ENCODE measurements at regions not wholly inside any gene's neighbourhood (a gene's known extent, or its start where the extent isn't known, plus 50 kb on each side); places are given as distances from the start of the nearest gene placed in this dataset.

- no peak for DNase-seq (ENCODE audit: low spot score in 2 of 2)
- Histone ChIP-seq H3K36me3 (no peaks in the 10 kb centered on the region), H3K27me3 (no peaks in the 10 kb centered on the region), H3K4me1 (no peaks in the 10 kb centered on the region), H3K4me3 (no peak overlapping the region), H3K27ac (no peak overlapping the region), H3K9me3 (no peaks in the 10 kb centered on the region)
- TF ChIP-seq, protein P1, sequence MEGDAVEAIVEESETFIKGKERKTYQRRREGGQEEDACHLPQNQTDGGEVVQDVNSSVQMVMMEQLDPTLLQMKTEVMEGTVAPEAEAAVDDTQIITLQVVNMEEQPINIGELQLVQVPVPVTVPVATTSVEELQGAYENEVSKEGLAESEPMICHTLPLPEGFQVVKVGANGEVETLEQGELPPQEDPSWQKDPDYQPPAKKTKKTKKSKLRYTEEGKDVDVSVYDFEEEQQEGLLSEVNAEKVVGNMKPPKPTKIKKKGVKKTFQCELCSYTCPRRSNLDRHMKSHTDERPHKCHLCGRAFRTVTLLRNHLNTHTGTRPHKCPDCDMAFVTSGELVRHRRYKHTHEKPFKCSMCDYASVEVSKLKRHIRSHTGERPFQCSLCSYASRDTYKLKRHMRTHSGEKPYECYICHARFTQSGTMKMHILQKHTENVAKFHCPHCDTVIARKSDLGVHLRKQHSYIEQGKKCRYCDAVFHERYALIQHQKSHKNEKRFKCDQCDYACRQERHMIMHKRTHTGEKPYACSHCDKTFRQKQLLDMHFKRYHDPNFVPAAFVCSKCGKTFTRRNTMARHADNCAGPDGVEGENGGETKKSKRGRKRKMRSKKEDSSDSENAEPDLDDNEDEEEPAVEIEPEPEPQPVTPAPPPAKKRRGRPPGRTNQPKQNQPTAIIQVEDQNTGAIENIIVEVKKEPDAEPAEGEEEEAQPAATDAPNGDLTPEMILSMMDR (IDR thresholded peaks at IDR 0.05) = no peak
- intact Hi-C loops (cut with DNase I) = no loop called here
These were observed 164.3 kb upstream of the FHL2 start for GRCh38 chr2:105563000-105563719.

DNA sequence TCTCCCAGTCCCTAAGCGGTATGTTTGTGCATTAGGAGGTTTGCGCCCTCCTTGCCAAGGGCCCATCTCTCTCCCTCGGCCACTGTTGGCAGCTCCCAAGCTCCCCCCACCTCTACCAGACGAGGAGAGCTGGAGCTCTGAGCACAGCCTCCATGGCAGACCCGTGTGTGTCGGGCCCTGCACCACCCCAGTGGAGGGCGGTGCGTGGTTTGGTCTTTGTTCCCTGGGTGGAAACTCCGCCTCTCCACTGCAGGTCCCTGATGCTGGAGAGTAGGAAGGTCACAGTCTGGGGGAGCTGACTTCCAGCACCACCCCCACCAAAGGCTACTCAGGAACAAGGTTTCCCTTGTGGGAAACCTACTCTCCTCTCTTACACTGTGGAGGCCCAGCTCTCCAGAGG is 162.6 kb upstream of the FHL2 start:
- intact Hi-C loops (cut with DNase I) = no loop called here
- H3K27me3 ChIP-seq = no peaks in the 10 kb centered on the region
- no peak overlapping the region for H3K4me3 ChIP-seq
- H3K27ac ChIP-seq = no peak overlapping the region
- no peaks in the 10 kb centered on the region for H3K36me3 ChIP-seq
- TF ChIP-seq, protein P1 (IDR thresholded peaks at IDR 0.05) = no peak
- H3K9me3 ChIP-seq = no peaks in the 10 kb centered on the region
- DNase-seq (ENCODE audit: low spot score in 2 of 2) = no peak
- no peaks in the 10 kb centered on the region for H3K4me1 ChIP-seq

DNA sequence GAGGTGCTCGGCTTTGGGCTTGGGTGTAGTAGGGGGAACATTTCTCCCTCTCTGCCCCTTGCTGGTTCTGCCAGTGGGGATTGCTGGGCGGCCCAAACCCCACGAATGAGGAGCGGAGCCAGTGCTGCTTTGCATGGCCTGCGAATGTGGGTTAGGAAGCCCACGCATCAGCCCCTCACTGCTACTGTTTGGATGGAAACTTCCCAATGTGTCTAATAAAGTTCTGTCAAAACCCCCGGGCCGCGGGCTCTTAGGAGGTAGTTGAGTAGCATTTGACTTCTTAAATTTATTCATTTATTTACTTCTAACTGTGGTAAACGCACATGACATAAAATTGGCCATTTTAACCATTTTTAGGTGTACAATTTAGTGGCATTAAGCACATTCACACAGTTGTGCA is 161.3 kb upstream of the FHL2 start:
- intact Hi-C loops (cut with DNase I) = no loop called here
- Histone ChIP-seq H3K27me3 (no peaks in the 10 kb centered on the region), H3K4me1 (no peaks in the 10 kb centered on the region), H3K27ac (no peak overlapping the region), H3K9me3 (no peaks in the 10 kb centered on the region), H3K36me3 (no peaks in the 10 kb centered on the region), H3K4me3 (no peak overlapping the region)
- peak in 1 of 2 donors; percentile 16 for DNase-seq (ENCODE audit: low spot score in 2 of 2)
- TF ChIP-seq, protein P1 (IDR thresholded peaks at IDR 0.05) = no peak

DNA sequence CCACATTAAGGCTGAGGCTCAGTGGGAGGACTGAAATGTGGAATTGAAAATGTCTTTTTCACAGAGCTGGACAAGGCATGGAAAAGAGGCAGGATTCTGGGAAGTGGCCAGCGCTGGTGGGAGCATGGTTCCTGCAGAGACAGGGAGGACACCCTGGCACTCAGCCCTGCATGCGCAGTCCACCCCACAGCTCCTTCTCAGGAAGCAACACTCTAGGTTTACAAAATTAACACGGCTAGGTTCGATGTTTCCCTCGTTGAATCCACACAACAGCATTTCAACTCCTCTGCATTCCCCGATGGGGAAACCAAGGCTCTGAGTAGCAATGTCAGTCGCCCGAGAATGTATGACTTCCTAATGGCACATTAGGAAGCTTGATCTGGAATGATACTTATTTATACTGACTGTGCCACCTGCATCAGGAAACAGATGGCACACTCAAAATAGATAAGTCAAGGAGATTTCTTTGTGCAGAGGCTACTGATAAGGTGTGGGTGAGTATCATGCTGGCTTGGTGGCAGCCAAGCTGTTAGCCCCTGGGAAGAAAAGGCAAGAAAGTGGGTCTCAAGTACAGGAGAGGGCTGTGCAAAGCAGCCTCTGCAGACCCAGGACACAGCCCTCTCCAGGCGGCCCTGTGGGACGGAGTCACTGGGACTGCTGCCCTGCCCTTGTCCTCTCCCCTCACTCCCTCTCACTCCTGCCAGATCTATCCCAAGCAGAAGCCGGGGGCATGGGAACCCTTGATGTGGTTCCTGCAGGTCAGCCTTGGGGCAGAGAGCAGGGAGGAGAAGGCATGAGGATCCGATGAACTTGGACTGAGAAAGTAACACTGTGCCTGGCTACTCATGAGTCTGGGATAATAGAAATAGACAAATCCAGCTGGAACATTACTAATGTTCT is 158.4 kb upstream of the FHL2 start:
- Histone ChIP-seq H3K4me1 (no peaks in the 10 kb centered on the region), H3K27ac (no peak overlapping the region), H3K4me3 (no peak overlapping the region), H3K9me3 (no peaks in the 10 kb centered on the region), H3K27me3 (no peaks in the 10 kb centered on the region), H3K36me3 (no peaks in the 10 kb centered on the region)
- peak in 1 of 2 donors; percentile 38 for DNase-seq (ENCODE audit: low spot score in 2 of 2)
- intact Hi-C loops (cut with DNase I) = no loop called here
- TF ChIP-seq, protein P1 (IDR thresholded peaks at IDR 0.05) = no peak

DNA sequence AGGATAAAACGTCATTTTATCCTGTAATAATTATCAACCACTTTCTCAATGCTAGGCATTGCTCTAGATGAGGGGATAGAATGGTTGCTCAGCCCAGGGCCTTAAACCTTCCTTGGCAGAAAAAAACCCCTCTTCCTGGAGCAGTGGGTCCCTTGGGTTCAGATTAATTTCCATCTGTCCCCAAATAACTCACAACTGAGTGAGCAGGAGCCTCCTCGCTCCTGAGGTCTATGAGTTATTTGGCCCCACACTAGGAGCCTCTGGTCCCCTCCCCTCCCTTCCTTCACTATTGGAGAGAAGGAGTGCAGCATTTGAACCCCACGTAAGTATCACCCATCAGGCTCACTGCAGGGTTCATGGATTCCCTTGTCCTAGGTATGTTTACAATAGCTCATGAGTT is 157.5 kb upstream of the FHL2 start:
- no peak overlapping the region for H3K27ac ChIP-seq
- no peaks in the 10 kb centered on the region for H3K9me3 ChIP-seq
- no peak overlapping the region for H3K4me3 ChIP-seq
- no peaks in the 10 kb centered on the region for H3K36me3 ChIP-seq
- H3K27me3 ChIP-seq = no peaks in the 10 kb centered on the region
- intact Hi-C loops (cut with DNase I) = no loop called here
- no peaks in the 10 kb centered on the region for H3K4me1 ChIP-seq
- TF ChIP-seq, protein P1 (IDR thresholded peaks at IDR 0.05) = no peak
- DNase-seq (ENCODE audit: low spot score in 2 of 2) = no peak

All from ascending aorta (tissue), 2 donors.